Tibial nerve (tissue), 4 donors: ENCODE measurements at regions not wholly inside any gene's neighbourhood (a gene's known extent, or its start where the extent isn't known, plus 50 kb on each side); places are given as distances from the start of the nearest gene placed in this dataset.

ENCODE experiments used
- EP300 ChIP-seq, 2 donors: sonication (generic); formaldehyde crosslinking; IDR thresholded peaks; one replicate each; pipeline ENCODE4 v1.6.1; 2017; ENCODE audit warnings: antibody characterized with exemption in 2 of 2, mild to moderate bottlenecking in 1 of 2
- TF ChIP-seq, protein P1 (sequence below), 5 experiments: fragments of 200-600 bp in 3 of 5; fragments of 450-650 bp in 2 of 5; sonication (generic) in 3 of 5; IDR thresholded peaks; one replicate each; pipeline ENCODE4 v1.5.1; 2016 to 2019; ENCODE audit warnings: antibody characterized with exemption in 5 of 5, mild to moderate bottlenecking in 3 of 5, moderate library complexity in 2 of 5

DNA sequence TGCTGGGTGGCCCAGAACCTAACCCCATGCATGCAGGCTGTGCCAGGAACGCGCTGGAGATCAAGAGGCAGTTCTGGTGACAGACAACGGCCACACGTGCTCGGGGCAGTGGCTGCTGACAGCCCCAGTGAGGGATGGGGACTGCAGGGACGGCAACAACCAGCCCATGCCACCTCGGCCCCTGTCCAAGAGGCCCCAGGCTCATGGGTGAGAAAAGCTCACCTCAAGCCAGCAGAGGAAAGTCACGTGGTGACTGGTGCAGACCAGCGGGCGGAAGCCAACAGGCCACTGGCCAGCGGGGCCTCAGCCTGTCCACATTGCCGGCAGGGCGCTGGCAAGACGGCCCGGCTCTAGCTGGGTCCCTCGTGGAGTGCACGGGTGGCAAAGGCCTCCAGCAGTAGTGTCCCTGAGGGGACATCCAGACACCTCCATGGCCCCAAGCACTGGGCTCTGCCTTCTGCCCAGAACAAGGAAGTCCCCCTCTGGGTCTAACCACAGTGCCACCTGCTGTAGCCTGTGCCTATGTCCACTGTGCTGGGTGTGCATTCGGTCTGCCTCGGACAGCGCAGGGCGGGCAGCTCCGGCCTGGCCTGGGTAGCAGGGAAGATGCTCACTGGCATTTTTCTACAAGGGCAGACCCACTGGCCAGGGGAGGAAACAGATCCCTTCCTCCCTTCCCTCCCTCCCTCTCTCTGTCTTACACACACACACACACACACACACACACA, 134.1 kb downstream of the NCOR2 start:
- TF ChIP-seq, protein P1, sequence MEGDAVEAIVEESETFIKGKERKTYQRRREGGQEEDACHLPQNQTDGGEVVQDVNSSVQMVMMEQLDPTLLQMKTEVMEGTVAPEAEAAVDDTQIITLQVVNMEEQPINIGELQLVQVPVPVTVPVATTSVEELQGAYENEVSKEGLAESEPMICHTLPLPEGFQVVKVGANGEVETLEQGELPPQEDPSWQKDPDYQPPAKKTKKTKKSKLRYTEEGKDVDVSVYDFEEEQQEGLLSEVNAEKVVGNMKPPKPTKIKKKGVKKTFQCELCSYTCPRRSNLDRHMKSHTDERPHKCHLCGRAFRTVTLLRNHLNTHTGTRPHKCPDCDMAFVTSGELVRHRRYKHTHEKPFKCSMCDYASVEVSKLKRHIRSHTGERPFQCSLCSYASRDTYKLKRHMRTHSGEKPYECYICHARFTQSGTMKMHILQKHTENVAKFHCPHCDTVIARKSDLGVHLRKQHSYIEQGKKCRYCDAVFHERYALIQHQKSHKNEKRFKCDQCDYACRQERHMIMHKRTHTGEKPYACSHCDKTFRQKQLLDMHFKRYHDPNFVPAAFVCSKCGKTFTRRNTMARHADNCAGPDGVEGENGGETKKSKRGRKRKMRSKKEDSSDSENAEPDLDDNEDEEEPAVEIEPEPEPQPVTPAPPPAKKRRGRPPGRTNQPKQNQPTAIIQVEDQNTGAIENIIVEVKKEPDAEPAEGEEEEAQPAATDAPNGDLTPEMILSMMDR (IDR thresholded peaks at IDR 0.05): peak in 1 of 5 experiments; percentile 7
- peak in 1 of 2 donors; percentile 12 for TF ChIP-seq EP300 (IDR thresholded peaks at IDR 0.05)
